GM21360 (cell line): ENCODE measurements at regions not wholly inside any gene's neighbourhood (a gene's known extent, or its start where the extent isn't known, plus 50 kb on each side); places are given as distances from the start of the nearest gene placed in this dataset.

ENCODE experiments used
- ATAC-seq: cut with Tn5 transposase; IDR thresholded peaks from one replicate; pipeline ENCODE4 v1.9.1; 2021; ENCODE audit warnings: mild to moderate bottlenecking, moderate library complexity; ENCODE audit not compliant: unreplicated experiment

- no peak for ATAC-seq
These were observed 186.1 kb downstream of the BRINP2 start for GRCh38 chr1:177356674-177357435.

- ATAC-seq, result peak; percentile 51
These were observed 184.8 kb downstream of the BRINP2 start for GRCh38 chr1:177355575-177355974.

GRCh38 chr1:177354247-177354646 lies 183.5 kb downstream of the BRINP2 start:
- no peak for ATAC-seq

- no peak for ATAC-seq
These were observed 180.8 kb downstream of the BRINP2 start for GRCh38 chr1:177351361-177352108.

- ATAC-seq, result no peak
These were observed 176.1 kb downstream of the BRINP2 start for GRCh38 chr1:177346790-177347359.

GRCh38 chr1:177343445-177343844 lies 172.7 kb downstream of the BRINP2 start:
- no peak for ATAC-seq

GRCh38 chr1:177341773-177342172 lies 171.0 kb downstream of the BRINP2 start:
- no peak for ATAC-seq

- no peak for ATAC-seq
These were observed 169.9 kb downstream of the BRINP2 start for GRCh38 chr1:177340601-177341067.

GRCh38 chr1:177338376-177338775 lies 167.6 kb downstream of the BRINP2 start:
- no peak for ATAC-seq

- no peak for ATAC-seq
These were observed 164.1 kb downstream of the BRINP2 start for GRCh38 chr1:177334903-177335302.

- ATAC-seq, result no peak
These were observed 163.3 kb downstream of the BRINP2 start for GRCh38 chr1:177333936-177334595.
